ENCODE measurements at regions not wholly inside any gene's neighbourhood (a gene's known extent, or its start where the extent isn't known, plus 50 kb on each side); places are given as distances from the start of the nearest gene placed in this dataset.

DNA sequence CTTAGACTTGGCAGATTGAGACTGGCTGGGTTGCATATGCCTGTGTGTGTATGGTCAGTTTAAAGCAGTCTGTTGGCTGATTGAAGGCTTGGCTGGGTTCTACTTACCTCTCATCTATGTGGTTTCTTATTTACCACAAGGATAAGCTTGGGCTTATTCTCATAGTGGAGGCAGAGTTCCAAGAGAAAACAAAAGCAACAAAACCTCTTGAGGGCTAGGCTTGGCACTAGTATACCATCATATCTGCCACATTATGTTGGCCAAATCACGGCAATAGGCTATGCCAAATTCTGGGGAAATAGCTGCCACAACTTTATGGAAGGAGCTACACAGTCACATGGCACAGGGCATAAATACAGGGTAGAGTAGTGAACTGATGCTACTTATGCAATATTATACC is 714.1 kb downstream of the CBLN4 start:
- DNase-seq (ENCODE audit: insufficient read length, low spot score) (no peak), FAIRE-seq (no peak)
- no peak for TF ChIP-seq CTCF (IDR thresholded peaks at IDR 0.05; ENCODE audit: insufficient read depth, missing control alignments)

DNA sequence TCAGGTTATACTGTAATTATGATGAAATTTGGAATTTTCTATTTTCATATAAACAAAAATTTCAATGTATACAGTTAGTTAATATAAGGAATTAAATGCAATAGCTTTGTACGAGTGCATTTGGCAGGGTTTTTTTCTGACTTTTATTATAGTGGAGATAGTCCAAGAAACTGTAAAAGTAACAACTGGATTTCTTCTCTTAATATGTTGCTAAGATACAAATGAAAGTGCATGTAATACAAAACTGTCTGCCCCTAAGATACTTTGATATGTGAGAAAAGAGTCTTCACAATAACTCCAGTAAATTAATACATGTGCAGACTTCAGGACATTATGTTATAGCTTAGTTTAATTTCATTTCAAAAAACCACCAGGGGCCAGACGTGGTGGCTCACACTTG is 721.4 kb downstream of the CBLN4 start:
- FAIRE-seq: no peak
- TF ChIP-seq CTCF (IDR thresholded peaks at IDR 0.05; ENCODE audit: insufficient read depth, missing control alignments): no peak
- DNase-seq (ENCODE audit: insufficient read length, low spot score): no peak

DNA sequence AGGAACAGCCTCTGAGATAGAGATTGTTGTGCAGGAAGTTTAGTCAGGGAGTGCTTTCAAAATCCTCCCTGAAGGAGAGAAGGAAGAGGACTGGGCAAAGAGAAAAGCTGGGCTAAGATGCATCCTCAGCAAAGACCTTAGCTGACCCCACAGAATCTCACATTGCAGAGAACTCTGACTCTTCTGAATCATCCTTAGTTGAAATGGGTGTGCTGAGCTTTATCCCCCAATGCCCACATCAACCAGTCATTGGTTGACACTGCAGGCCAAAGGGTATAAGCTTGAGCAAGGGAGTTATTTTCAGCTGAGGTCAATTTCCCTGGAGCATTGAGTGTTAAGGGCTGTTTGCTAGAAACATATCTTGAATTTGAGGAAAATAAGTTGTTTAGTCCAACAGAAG is 732.2 kb downstream of the CBLN4 start:
- FAIRE-seq: no peak
- TF ChIP-seq CTCF (IDR thresholded peaks at IDR 0.05; ENCODE audit: insufficient read depth, missing control alignments): no peak

DNA sequence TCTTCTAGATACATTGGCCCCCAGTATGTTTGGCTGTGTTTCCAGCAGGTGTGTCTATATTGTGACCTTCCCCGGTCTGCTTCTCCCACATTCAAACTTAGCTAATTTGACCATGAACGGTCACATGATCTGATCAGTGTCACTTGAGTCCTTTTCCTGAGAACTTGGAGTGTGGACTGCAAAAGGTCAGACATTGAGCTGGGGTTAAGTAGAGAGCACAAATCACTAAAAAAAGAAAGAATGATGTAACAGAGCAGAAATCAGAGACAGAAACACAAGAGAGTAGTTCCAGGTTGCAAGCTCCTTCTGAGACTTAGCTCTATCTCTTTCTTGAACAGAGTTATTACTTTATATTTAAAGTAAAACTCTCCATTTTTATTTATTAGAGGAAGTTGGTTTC is 733.9 kb downstream of the CBLN4 start:
- no peak for FAIRE-seq
- no peak for DNase-seq (ENCODE audit: insufficient read length, low spot score)
- no peak for TF ChIP-seq CTCF (IDR thresholded peaks at IDR 0.05; ENCODE audit: insufficient read depth, missing control alignments)

More for the DNA sequence above, 732.2 kb downstream of the CBLN4 start:
- no peak for DNase-seq (ENCODE audit: insufficient read length, low spot score)

- no peak for DNase-seq (ENCODE audit: insufficient read length, low spot score)
- no peak for FAIRE-seq
- no peak for TF ChIP-seq CTCF (IDR thresholded peaks at IDR 0.05; ENCODE audit: insufficient read depth, missing control alignments)
Observed at GRCh38 chr20:55269913-55270312, 735.4 kb downstream of the CBLN4 start.

DNA sequence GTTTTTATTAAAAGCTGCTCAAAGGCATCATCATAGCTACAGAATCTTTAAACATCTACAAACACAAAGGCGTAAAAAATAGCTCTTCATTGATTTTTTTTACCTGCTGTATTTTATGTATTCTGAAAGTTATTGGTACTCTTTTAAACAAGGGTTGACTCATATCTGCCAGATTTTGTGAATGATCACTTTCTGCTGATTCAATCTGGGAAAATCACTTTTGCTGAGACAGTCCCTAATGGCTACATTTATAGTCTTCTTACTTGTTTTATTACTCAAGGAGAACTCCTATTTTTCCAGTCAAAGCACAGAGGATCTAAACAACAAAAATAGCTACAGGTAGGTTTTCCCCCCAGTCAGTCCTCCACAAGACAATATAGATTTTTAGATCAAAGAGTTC is 739.0 kb downstream of the CBLN4 start:
- no peak for FAIRE-seq
- no peak for DNase-seq (ENCODE audit: insufficient read length, low spot score)
- no peak for TF ChIP-seq CTCF (IDR thresholded peaks at IDR 0.05; ENCODE audit: insufficient read depth, missing control alignments)

DNA sequence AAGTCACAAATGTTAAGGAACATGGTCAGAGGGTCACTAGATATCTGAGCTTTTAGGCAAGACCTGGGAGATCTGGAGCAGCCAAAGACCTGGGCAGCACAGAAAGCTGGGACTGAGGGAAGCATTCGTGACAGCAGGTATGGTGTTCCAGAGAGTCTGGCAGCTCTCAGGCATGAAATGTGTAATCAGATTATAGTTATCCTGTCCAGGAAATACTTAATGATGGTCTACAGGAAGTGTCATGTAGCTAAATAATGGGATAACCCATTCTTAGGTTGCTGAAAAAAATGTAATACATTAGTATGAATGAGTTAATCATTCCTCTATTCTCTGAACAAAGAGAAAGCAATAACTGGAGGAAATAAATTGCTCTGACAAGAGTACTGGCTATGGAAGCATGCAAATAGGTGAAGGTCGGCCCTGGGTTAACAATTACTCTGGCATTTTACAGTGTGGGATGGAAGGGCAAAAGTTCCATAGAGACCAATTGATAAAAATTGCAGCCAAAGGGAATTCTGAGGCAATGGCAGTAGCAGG is 740.5 kb downstream of the CBLN4 start:
- no peak for TF ChIP-seq CTCF (IDR thresholded peaks at IDR 0.05; ENCODE audit: insufficient read depth, missing control alignments)
- DNase-seq (ENCODE audit: insufficient read length, low spot score): no peak
- FAIRE-seq: no peak

Data from D721Med (cell line).